GM23338 (cell line): ENCODE measurements at regions not wholly inside any gene's neighbourhood (a gene's known extent, or its start where the extent isn't known, plus 50 kb on each side); places are given as distances from the start of the nearest gene placed in this dataset.

Source experiments
- ATAC-seq: fragments of 200-7000 bp; cut with Tn5 transposase; 3 replicates; pipeline ENCODE4 v1.9.1; 2020
- DNase-seq: peaks from one replicate; pipeline ENCODE4 v3.0.0-alpha.2; 2015; ENCODE audit warnings: low spot score
- H2AFZ ChIP-seq: fragments of 200-600 bp; sonication (generic); 2 replicates; pipeline ENCODE4 v1.8.0; 2016; ENCODE audit warnings: antibody characterized with exemption, mild to moderate bottlenecking, moderate library complexity
- H3F3A ChIP-seq: fragments of 200-600 bp; sonication (generic); replicated peaks from 2 replicates; pipeline ENCODE4 v1.8.0; 2017; ENCODE audit warnings: antibody characterized with exemption, mixed run types, low read depth
- H3K27ac ChIP-seq: fragments of 200-600 bp; sonication (generic); 2 replicates; pipeline ENCODE4 v1.6.1; 2016; ENCODE audit warnings: low read depth
- H3K27me3 ChIP-seq: fragments of 200-600 bp; sonication (generic); 2 replicates; pipeline ENCODE4 v1.8.0; 2016; ENCODE audit warnings: mild to moderate bottlenecking, mixed run types, moderate library complexity; ENCODE audit not compliant: insufficient read depth
- H3K36me3 ChIP-seq: fragments of 200-600 bp; sonication (generic); 2 replicates; pipeline ENCODE4 v1.8.0; 2016; ENCODE audit warnings: mild to moderate bottlenecking; ENCODE audit not compliant: insufficient read depth
- H3K4me1 ChIP-seq: fragments of 200-600 bp; sonication (generic); 2 replicates; pipeline ENCODE4 v1.8.0; 2016; ENCODE audit warnings: mild to moderate bottlenecking, moderate library complexity; ENCODE audit not compliant: insufficient read depth
- H3K4me2 ChIP-seq: fragments of 200-600 bp; sonication (generic); 2 replicates; pipeline ENCODE4 v1.7.1; 2017; ENCODE audit warnings: mixed run types
- H3K4me3 ChIP-seq: fragments of 200-600 bp; sonication (generic); 2 replicates; pipeline ENCODE4 v1.6.1; 2016; ENCODE audit warnings: mixed run types
- H3K79me2 ChIP-seq: fragments of 200-600 bp; sonication (generic); replicated peaks from 2 replicates; pipeline ENCODE4 v1.8.0; 2017; ENCODE audit warnings: mild to moderate bottlenecking; ENCODE audit not compliant: insufficient read depth
- H3K9me2 ChIP-seq: fragments of 200-600 bp; sonication (generic); 2 replicates; pipeline ENCODE4 v1.8.0; 2017; ENCODE audit not compliant: insufficient read depth
- H4K20me1 ChIP-seq: fragments of 200-600 bp; sonication (generic); replicated peaks from 2 replicates; pipeline ENCODE4 v1.8.0; 2017; ENCODE audit warnings: mild to moderate bottlenecking; ENCODE audit not compliant: insufficient read depth
- H3K27ac Mint-ChIP-seq: 2 replicates; pipeline ENCODE4 v1.8.0; 2020; ENCODE audit warnings: inconsistent platforms, mild to moderate bottlenecking, moderate library complexity, mixed read lengths
- H3K27me3 Mint-ChIP-seq: 3 replicates; pipeline ENCODE4 v1.8.0; 2022; ENCODE audit warnings: low read depth, mild to moderate bottlenecking, moderate library complexity, mixed read lengths, inconsistent platforms; ENCODE audit not compliant: insufficient read depth, poor library complexity
- H3K36me3 Mint-ChIP-seq: 3 replicates; pipeline ENCODE4 v1.8.0; 2021; ENCODE audit warnings: low read depth, mild to moderate bottlenecking, inconsistent platforms, moderate library complexity, mixed read lengths
- H3K4me1 Mint-ChIP-seq: 3 replicates; pipeline ENCODE4 v1.8.0; 2020; ENCODE audit warnings: mild to moderate bottlenecking, inconsistent platforms, mixed read lengths
- H3K4me3 Mint-ChIP-seq: 3 replicates; pipeline ENCODE4 v1.8.0; 2021; ENCODE audit warnings: moderate library complexity, mild to moderate bottlenecking, inconsistent platforms, mixed read lengths
- H3K9me3 Mint-ChIP-seq: 3 replicates; pipeline ENCODE4 v1.8.0; 2020; ENCODE audit warnings: moderate library complexity, mild to moderate bottlenecking, inconsistent platforms, mixed read lengths
- CREB1 ChIP-seq: fragments of 250-450 bp; sonication (Bioruptor Pico); IDR thresholded peaks from 2 replicates; pipeline ENCODE4 v1.5.0; 2020; ENCODE audit warnings: low read depth, mild to moderate bottlenecking, moderate library complexity
- EZH2 ChIP-seq: fragments of 200-600 bp; sonication (generic); IDR thresholded peaks from one replicate; pipeline ENCODE4 v1.8.0; 2017; ENCODE audit warnings: antibody characterized with exemption, mild to moderate bottlenecking, low read depth; ENCODE audit not compliant: unreplicated experiment
- EZH2phosphoT487 ChIP-seq: fragments of 200-600 bp; sonication (generic); IDR thresholded peaks from one replicate; pipeline ENCODE4 v1.8.1; 2018; ENCODE audit warnings: antibody characterized with exemption; ENCODE audit not compliant: unreplicated experiment
- JUNB ChIP-seq: IDR thresholded peaks from one replicate; pipeline ENCODE4 v1.6.1; 2016; ENCODE audit warnings: antibody characterized with exemption; ENCODE audit not compliant: unreplicated experiment
- POLR2AphosphoS5 ChIP-seq: IDR thresholded peaks from 2 replicates; pipeline ENCODE4 v1.6.1; 2016; ENCODE audit warnings: antibody characterized with exemption, low read depth
- ZNF114 ChIP-seq: fragments of 250-450 bp; sonication (Bioruptor Pico); IDR thresholded peaks from 2 replicates; pipeline ENCODE4 v1.5.0; 2020; ENCODE audit warnings: mild to moderate bottlenecking, moderate library complexity
- TF ChIP-seq, protein P1 (sequence below), 2 experiments: fragments of 200-600 bp in 1 of 2; sonication (generic) in 1 of 2; conservative IDR thresholded peaks; 2 replicates each; pipeline versions ENCODE4 v1.5.1 to v1.6.1; 2016 to 2017; ENCODE audit warnings: antibody characterized with exemption in 2 of 2, low read depth in 2 of 2, mild to moderate bottlenecking in 2 of 2, moderate library complexity in 1 of 2
- TF ChIP-seq, protein P2 (sequence below): IDR thresholded peaks from 2 replicates; pipeline ENCODE4 v1.6.1; 2016; ENCODE audit warnings: antibody characterized with exemption
- TF ChIP-seq, protein P3 (sequence below): fragments of 250-450 bp; sonication (Bioruptor Pico); IDR thresholded peaks from 2 replicates; pipeline ENCODE4 v1.5.0; 2020; ENCODE audit warnings: mild to moderate bottlenecking, moderate library complexity
- TF ChIP-seq, protein P4 (sequence below): IDR thresholded peaks from one replicate; pipeline ENCODE4 v1.6.1; 2018; ENCODE audit warnings: antibody characterized with exemption; ENCODE audit not compliant: unreplicated experiment

DNA sequence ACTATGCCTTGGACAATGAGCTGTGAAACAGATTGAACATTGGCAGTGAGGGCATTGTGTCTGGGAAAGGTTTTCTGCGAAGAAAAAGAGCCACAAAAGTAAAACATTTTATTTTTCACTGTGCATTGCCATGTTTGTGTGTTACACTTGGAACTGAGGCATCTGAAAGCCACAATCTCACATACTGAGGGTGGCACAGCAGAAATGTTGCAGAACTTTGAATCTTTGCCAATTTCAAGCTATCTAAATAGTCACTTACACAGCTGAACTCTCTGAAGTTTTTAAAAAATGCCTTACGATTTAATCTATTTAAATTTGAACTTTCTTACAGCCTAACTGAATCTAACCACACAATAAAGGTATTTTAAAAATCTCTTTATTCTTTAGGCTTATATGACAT lies 154.1 kb upstream of the GRM7 start (continued):
- TF ChIP-seq, protein P1, sequence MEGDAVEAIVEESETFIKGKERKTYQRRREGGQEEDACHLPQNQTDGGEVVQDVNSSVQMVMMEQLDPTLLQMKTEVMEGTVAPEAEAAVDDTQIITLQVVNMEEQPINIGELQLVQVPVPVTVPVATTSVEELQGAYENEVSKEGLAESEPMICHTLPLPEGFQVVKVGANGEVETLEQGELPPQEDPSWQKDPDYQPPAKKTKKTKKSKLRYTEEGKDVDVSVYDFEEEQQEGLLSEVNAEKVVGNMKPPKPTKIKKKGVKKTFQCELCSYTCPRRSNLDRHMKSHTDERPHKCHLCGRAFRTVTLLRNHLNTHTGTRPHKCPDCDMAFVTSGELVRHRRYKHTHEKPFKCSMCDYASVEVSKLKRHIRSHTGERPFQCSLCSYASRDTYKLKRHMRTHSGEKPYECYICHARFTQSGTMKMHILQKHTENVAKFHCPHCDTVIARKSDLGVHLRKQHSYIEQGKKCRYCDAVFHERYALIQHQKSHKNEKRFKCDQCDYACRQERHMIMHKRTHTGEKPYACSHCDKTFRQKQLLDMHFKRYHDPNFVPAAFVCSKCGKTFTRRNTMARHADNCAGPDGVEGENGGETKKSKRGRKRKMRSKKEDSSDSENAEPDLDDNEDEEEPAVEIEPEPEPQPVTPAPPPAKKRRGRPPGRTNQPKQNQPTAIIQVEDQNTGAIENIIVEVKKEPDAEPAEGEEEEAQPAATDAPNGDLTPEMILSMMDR (conservative IDR thresholded peaks at IDR 0.05; ENCODE audit: low read depth in 2 of 2): no peak
- TF ChIP-seq ZNF114 (CRISPR knock-in tag) (no peak), EZH2phosphoT487 (no peak)

DNA sequence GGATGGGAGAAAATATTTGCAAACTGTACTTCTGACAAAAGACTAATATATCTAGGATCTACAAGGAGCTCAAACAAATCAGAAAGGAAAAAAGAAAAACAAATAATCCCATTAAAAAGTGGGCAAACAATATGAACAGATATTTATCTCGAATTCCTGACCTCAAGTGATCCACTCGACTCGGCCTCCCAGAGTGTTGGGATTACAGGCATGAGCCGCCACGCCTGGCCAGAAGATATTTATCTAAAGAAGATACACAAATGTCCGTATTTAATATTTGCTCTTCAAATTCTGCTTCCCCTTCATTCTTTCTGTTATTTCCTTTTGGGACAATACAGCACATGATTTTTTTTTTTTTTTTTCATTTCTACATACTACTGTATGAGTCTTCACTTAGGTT lies 151.7 kb upstream of the GRM7 start:
- H3K9me3 Mint-ChIP-seq: peaks cover 59% of the 10 kb centered on the region
- H3K4me3 Mint-ChIP-seq: no peak overlapping the region
- H3K79me2 ChIP-seq: no peaks in the 10 kb centered on the region
- no peaks in the 10 kb centered on the region for H4K20me1 ChIP-seq
- H3K36me3 ChIP-seq: no peaks in the 10 kb centered on the region; the same call in none of the 2 replicates
- H3K4me2 ChIP-seq: no peak overlapping the region
- no peaks in the 10 kb centered on the region for H3F3A ChIP-seq
- H2AFZ ChIP-seq: no peak overlapping the region
- no peaks in the 10 kb centered on the region for H3K4me1 ChIP-seq
- H3K36me3 Mint-ChIP-seq: peaks cover 4% of the 10 kb centered on the region; the same call in 1 of the 3 replicates
- DNase-seq (no peak), ATAC-seq (no peak)
- H3K27me3 Mint-ChIP-seq: no peaks in the 10 kb centered on the region
- no peaks in the 10 kb centered on the region for H3K4me1 Mint-ChIP-seq
- no peak overlapping the region for H3K27ac ChIP-seq
- no peak overlapping the region for H3K27ac Mint-ChIP-seq
- H3K9me2 ChIP-seq: no peaks in the 10 kb centered on the region
- H3K27me3 ChIP-seq: no peaks in the 10 kb centered on the region
- no peak overlapping the region for H3K4me3 ChIP-seq
- TF ChIP-seq CREB1 (CRISPR knock-in tag): no peak
- no peak for TF ChIP-seq EZH2phosphoT487
- no peak for TF ChIP-seq POLR2AphosphoS5
- TF ChIP-seq, protein P2, sequence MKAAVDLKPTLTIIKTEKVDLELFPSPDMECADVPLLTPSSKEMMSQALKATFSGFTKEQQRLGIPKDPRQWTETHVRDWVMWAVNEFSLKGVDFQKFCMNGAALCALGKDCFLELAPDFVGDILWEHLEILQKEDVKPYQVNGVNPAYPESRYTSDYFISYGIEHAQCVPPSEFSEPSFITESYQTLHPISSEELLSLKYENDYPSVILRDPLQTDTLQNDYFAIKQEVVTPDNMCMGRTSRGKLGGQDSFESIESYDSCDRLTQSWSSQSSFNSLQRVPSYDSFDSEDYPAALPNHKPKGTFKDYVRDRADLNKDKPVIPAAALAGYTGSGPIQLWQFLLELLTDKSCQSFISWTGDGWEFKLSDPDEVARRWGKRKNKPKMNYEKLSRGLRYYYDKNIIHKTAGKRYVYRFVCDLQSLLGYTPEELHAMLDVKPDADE: no peak
- TF ChIP-seq, protein P1 (conservative IDR thresholded peaks at IDR 0.05; ENCODE audit: low read depth in 2 of 2): no peak
- TF ChIP-seq, protein P3, sequence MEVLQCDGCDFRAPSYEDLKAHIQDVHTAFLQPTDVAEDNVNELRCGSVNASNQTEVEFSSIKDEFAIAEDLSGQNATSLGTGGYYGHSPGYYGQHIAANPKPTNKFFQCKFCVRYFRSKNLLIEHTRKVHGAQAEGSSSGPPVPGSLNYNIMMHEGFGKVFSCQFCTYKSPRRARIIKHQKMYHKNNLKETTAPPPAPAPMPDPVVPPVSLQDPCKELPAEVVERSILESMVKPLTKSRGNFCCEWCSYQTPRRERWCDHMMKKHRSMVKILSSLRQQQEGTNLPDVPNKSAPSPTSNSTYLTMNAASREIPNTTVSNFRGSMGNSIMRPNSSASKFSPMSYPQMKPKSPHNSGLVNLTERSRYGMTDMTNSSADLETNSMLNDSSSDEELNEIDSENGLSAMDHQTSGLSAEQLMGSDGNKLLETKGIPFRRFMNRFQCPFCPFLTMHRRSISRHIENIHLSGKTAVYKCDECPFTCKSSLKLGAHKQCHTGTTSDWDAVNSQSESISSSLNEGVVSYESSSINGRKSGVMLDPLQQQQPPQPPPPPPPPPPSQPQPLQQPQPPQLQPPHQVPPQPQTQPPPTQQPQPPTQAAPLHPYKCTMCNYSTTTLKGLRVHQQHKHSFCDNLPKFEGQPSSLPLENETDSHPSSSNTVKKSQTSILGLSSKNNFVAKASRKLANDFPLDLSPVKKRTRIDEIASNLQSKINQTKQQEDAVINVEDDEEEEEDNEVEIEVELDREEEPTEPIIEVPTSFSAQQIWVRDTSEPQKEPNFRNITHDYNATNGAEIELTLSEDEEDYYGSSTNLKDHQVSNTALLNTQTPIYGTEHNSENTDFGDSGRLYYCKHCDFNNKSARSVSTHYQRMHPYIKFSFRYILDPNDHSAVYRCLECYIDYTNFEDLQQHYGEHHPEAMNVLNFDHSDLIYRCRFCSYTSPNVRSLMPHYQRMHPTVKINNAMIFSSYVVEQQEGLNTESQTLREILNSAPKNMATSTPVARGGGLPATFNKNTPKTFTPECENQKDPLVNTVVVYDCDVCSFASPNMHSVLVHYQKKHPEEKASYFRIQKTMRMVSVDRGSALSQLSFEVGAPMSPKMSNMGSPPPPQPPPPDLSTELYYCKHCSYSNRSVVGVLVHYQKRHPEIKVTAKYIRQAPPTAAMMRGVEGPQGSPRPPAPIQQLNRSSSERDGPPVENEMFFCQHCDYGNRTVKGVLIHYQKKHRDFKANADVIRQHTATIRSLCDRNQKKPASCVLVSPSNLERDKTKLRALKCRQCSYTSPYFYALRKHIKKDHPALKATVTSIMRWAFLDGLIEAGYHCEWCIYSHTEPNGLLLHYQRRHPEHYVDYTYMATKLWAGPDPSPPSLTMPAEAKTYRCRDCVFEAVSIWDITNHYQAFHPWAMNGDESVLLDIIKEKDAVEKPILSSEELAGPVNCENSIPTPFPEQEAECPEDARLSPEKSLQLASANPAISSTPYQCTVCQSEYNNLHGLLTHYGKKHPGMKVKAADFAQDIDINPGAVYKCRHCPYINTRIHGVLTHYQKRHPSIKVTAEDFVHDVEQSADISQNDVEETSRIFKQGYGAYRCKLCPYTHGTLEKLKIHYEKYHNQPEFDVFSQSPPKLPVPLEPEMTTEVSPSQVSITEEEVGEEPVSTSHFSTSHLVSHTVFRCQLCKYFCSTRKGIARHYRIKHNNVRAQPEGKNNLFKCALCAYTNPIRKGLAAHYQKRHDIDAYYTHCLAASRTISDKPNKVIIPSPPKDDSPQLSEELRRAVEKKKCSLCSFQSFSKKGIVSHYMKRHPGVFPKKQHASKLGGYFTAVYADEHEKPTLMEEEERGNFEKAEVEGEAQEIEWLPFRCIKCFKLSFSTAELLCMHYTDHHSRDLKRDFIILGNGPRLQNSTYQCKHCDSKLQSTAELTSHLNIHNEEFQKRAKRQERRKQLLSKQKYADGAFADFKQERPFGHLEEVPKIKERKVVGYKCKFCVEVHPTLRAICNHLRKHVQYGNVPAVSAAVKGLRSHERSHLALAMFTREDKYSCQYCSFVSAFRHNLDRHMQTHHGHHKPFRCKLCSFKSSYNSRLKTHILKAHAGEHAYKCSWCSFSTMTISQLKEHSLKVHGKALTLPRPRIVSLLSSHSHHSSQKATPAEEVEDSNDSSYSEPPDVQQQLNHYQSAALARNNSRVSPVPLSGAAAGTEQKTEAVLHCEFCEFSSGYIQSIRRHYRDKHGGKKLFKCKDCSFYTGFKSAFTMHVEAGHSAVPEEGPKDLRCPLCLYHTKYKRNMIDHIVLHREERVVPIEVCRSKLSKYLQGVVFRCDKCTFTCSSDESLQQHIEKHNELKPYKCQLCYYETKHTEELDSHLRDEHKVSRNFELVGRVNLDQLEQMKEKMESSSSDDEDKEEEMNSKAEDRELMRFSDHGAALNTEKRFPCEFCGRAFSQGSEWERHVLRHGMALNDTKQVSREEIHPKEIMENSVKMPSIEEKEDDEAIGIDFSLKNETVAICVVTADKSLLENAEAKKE (CRISPR knock-in tag): no peak
- no peak for TF ChIP-seq JUNB
- TF ChIP-seq EZH2: no peak
- TF ChIP-seq, protein P4, sequence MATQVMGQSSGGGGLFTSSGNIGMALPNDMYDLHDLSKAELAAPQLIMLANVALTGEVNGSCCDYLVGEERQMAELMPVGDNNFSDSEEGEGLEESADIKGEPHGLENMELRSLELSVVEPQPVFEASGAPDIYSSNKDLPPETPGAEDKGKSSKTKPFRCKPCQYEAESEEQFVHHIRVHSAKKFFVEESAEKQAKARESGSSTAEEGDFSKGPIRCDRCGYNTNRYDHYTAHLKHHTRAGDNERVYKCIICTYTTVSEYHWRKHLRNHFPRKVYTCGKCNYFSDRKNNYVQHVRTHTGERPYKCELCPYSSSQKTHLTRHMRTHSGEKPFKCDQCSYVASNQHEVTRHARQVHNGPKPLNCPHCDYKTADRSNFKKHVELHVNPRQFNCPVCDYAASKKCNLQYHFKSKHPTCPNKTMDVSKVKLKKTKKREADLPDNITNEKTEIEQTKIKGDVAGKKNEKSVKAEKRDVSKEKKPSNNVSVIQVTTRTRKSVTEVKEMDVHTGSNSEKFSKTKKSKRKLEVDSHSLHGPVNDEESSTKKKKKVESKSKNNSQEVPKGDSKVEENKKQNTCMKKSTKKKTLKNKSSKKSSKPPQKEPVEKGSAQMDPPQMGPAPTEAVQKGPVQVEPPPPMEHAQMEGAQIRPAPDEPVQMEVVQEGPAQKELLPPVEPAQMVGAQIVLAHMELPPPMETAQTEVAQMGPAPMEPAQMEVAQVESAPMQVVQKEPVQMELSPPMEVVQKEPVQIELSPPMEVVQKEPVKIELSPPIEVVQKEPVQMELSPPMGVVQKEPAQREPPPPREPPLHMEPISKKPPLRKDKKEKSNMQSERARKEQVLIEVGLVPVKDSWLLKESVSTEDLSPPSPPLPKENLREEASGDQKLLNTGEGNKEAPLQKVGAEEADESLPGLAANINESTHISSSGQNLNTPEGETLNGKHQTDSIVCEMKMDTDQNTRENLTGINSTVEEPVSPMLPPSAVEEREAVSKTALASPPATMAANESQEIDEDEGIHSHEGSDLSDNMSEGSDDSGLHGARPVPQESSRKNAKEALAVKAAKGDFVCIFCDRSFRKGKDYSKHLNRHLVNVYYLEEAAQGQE: no peak
